GM23248 (cell line): ENCODE measurements at regions not wholly inside any gene's neighbourhood (a gene's known extent, or its start where the extent isn't known, plus 50 kb on each side); places are given as distances from the start of the nearest gene placed in this dataset.
A peak's percentile ranks its signal among the peaks of the same experiment; 100 is the strongest.

Experiments used
- DNase-seq: peaks from one replicate; pipeline ENCODE4 v3.0.0-alpha.2; 2015
- H2AFZ ChIP-seq: fragments of 200-600 bp; sonication (generic); 2 replicates; pipeline ENCODE4 v1.6.1; 2016; ENCODE audit warnings: antibody characterized with exemption
- H3F3A ChIP-seq: fragments of 200-600 bp; sonication (generic); 2 replicates; pipeline ENCODE4 v1.6.1; 2016; ENCODE audit warnings: mild to moderate bottlenecking, antibody characterized with exemption, mixed run types; ENCODE audit not compliant: insufficient read depth
- H3K27ac ChIP-seq: fragments of 200-600 bp; sonication (generic); 2 replicates; pipeline ENCODE4 v1.5.1; 2016; ENCODE audit warnings: mild to moderate bottlenecking
- H3K27me3 ChIP-seq: fragments of 200-600 bp; sonication (generic); replicated peaks from 2 replicates; pipeline ENCODE4 v1.6.1; 2016; ENCODE audit warnings: mild to moderate bottlenecking; ENCODE audit not compliant: insufficient read depth
- H3K36me3 ChIP-seq: fragments of 200-600 bp; sonication (generic); 2 replicates; pipeline ENCODE4 v1.6.1; 2016; ENCODE audit warnings: low read depth, mild to moderate bottlenecking
- H3K4me1 ChIP-seq: fragments of 200-600 bp; sonication (generic); 2 replicates; pipeline ENCODE4 v1.6.1; 2016; ENCODE audit warnings: mild to moderate bottlenecking; ENCODE audit not compliant: insufficient read depth
- H3K4me2 ChIP-seq: fragments of 200-600 bp; sonication (generic); one replicate; pipeline ENCODE4 v1.6.1; 2016; ENCODE audit warnings: mild to moderate bottlenecking; ENCODE audit not compliant: unreplicated experiment
- H3K4me3 ChIP-seq: fragments of 200-600 bp; sonication (generic); 2 replicates; pipeline ENCODE4 v1.5.1; 2016; ENCODE audit warnings: mild to moderate bottlenecking
- H3K79me2 ChIP-seq: fragments of 200-600 bp; sonication (generic); 2 replicates; pipeline ENCODE4 v1.6.1; 2016; ENCODE audit warnings: mild to moderate bottlenecking; ENCODE audit not compliant: insufficient read depth
- H3K9ac ChIP-seq: fragments of 200-600 bp; sonication (generic); 2 replicates; pipeline ENCODE4 v1.6.1; 2016; ENCODE audit warnings: mild to moderate bottlenecking
- H3K9me2 ChIP-seq: fragments of 200-600 bp; sonication (generic); 2 replicates; pipeline ENCODE4 v1.6.1; 2016; ENCODE audit warnings: mixed run types, mild to moderate bottlenecking, moderate library complexity; ENCODE audit not compliant: insufficient read depth
- H3K9me3 ChIP-seq: fragments of 200-600 bp; sonication (generic); one replicate; pipeline ENCODE4 v1.6.1; 2017; ENCODE audit warnings: low read depth
- H4K20me1 ChIP-seq: fragments of 200-600 bp; sonication (generic); 2 replicates; pipeline ENCODE4 v1.6.0; 2016; ENCODE audit not compliant: insufficient read depth
- EZH2 ChIP-seq: fragments of 200-600 bp; sonication (generic); IDR thresholded peaks from 2 replicates; pipeline ENCODE4 v1.6.1; 2018; ENCODE audit warnings: antibody characterized with exemption, mild to moderate bottlenecking; ENCODE audit not compliant: insufficient read depth, poor library complexity, severe bottlenecking
- EZH2phosphoT487 ChIP-seq: fragments of 200-600 bp; sonication (generic); IDR thresholded peaks from 2 replicates; pipeline ENCODE4 v1.6.1; 2018; ENCODE audit warnings: antibody characterized with exemption, moderate library complexity, mild to moderate bottlenecking, low read depth; ENCODE audit not compliant: insufficient read depth
- WGBS, 2 experiments: methylation state at CpG; one replicate each; pipeline ENCODE4 v1.1.6; 2015 to 2017; ENCODE audit warnings: low lambda C conversion rate in 2 of 2, low coverage in 1 of 2; ENCODE audit errors: missing lambda C conversion rate in 2 of 2; 5-methylcytosine and 5-hydroxymethylcytosine counted together
- in situ Hi-C: fragments of 300-500 bp; cut with MboI; formaldehyde crosslinking; loops from 2 replicates; pipeline ENCODE4 v1.15.0; 2020

DNA sequence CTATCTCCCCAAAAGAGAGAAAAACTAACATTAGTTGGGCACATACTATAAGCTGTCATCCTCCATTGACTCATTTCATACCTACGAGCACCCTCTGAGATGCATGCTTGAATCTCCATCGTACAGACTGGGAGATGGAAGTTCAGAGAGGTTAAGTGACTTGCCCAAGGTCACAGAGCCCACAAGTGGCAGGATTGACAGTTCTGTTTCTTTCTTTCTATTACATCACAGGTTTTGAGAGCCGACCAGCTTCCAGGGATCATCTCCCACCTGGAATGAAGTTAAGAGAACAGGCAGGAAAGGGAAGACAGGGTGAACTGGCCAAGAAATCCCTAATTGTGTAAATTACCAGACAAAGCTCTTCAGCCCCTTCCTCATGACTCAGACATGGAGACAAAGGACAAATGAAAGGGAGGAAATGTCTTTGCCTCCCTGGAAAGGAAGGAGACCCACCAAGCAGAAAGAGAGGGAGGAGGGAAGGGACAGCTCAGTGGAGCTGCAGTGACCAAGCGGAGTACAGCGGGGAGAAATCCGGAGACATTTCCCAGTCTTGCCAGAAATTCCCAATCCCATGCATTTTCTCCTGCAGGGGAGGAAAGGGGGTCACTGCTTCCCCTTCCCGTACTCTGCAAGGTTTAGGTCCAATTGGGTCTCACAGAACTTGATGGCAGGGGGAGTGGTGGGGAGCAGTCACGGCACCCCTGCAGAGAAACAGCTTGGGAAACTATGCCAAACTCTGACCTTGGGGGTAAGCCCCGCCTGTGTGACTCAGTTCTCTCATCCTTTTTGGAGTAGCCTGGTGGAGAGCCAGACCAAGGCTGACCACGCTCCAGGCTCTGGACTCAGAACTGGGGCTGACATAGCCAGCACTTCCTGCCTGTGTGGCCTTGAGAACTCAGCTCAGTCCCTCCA is 154.3 kb downstream of the ANKRD60 start:
- Histone ChIP-seq H3K9me2 (no peaks in the 10 kb centered on the region), H3K27ac (peak overlapping the region; percentile 55), H3K4me2 (peak overlapping the region; percentile 49), H3K4me3 (no peak overlapping the region), H3K27me3 (no peaks in the 10 kb centered on the region), H3F3A (peaks cover 39% of the 10 kb centered on the region), H4K20me1 (no peaks in the 10 kb centered on the region), H3K4me1 (peaks cover 36% of the 10 kb centered on the region), H3K36me3 (no peaks in the 10 kb centered on the region), H3K9ac (peak overlapping the region; percentile 43), H3K79me2 (no peaks in the 10 kb centered on the region), H2AFZ (peak overlapping the region; percentile 64), H3K9me3 (no peaks in the 10 kb centered on the region)
- TF ChIP-seq EZH2 = no peak
- no peak for TF ChIP-seq EZH2phosphoT487
- WGBS, 2 experiments = 48% methylated on average over 10 of the region's 10 CpGs
- DNase-seq = peak; percentile 92
- in situ Hi-C loops = no loop called here

DNA sequence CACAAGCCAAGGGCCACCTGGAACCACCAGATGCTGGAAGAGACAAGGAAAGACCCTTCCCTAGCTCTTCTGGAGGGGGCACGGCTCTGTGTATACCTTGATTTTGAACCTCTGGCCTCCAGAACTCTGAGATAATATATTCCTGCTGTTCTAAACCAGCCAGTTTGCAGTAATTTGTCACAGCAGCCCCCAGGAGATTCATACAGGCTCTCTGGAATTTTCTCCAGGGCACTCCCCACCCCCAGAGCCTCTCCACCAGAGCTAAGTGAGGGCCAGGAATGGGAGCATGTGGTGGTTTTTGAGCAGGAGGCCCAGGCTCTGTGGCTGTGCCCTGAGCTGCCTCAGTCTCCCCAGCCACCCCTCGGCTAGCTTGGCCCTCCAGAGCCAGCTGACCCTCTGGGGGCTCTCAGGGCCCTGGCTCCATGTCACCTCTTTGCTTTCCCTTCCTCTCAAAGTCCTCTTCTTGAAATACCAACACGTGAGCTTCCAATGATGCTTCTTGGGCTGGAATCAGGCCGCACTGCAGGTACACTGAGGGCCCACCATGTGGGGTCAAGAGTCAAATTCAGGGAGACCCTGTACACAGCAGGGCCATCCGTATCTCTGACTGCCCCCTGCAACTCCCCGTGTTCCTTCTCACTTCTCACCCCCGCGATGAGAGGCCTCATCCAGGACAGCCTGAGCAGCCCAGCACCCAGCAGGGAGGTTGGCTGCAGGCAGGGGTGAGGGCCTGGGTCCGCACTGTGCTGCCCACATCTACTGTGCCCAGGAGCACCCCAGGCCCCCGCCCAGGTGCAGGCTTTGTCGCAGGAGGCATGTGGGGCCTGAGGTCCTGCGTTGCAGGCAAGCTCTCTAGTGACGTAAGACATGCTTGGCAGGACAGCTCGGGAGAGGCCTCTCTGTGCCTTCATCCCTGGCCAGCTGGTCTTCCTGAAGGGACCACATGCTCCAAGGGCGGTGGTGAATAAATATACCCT is 155.5 kb downstream of the ANKRD60 start:
- 86 to 88% methylated on average over 15 of the region's 15 CpGs for WGBS, 2 experiments

DNA sequence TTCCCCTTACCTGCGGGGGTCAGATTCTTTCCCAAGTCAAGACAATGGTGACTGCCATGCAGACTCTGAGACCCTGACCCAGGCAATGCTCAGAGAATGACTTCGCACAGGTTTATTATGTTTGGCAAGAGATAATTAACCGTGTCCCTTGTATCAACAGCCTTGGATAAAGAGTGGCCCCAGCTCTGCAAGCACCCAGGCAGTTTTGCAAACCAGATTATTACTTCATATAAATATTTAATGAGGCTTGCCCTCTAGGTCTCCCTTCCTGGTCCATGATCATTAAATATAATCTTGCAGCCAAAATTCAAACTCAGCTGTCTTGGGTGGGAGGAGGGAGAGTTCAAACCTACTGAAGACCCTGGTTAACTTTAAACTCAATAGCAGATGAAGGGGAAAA is 156.5 kb downstream of the ANKRD60 start:
- Histone ChIP-seq H3K4me2 (no peak overlapping the region), H3K4me3 (no peak overlapping the region), H3K4me1 (peaks cover 29% of the 10 kb centered on the region), H2AFZ (no peak overlapping the region), H3K27ac (no peak overlapping the region), H4K20me1 (no peaks in the 10 kb centered on the region), H3F3A (peaks cover 31% of the 10 kb centered on the region), H3K9ac (no peak overlapping the region), H3K9me3 (no peaks in the 10 kb centered on the region), H3K27me3 (no peaks in the 10 kb centered on the region), H3K9me2 (no peaks in the 10 kb centered on the region), H3K79me2 (no peaks in the 10 kb centered on the region), H3K36me3 (no peaks in the 10 kb centered on the region)
- TF ChIP-seq EZH2 (no peak), EZH2phosphoT487 (no peak)
- 93 to 97% methylated on average over 3 of the region's 3 CpGs for WGBS, 2 experiments
- in situ Hi-C loops = no loop called here
- no peak for DNase-seq

More for the DNA sequence above, 155.5 kb downstream of the ANKRD60 start:
- TF ChIP-seq EZH2 (no peak), EZH2phosphoT487 (no peak)
- Histone ChIP-seq H3K4me3 (no peak overlapping the region), H4K20me1 (no peaks in the 10 kb centered on the region), H3K9me2 (no peaks in the 10 kb centered on the region), H2AFZ (no peak overlapping the region), H3K4me1 (peaks cover 29% of the 10 kb centered on the region), H3K27me3 (no peaks in the 10 kb centered on the region), H3K36me3 (no peaks in the 10 kb centered on the region), H3F3A (peaks cover 37% of the 10 kb centered on the region), H3K4me2 (no peak overlapping the region), H3K27ac (no peak overlapping the region), H3K9ac (no peak overlapping the region), H3K9me3 (no peaks in the 10 kb centered on the region), H3K79me2 (no peaks in the 10 kb centered on the region)
- in situ Hi-C loops = no loop called here
- no peak for DNase-seq

DNA sequence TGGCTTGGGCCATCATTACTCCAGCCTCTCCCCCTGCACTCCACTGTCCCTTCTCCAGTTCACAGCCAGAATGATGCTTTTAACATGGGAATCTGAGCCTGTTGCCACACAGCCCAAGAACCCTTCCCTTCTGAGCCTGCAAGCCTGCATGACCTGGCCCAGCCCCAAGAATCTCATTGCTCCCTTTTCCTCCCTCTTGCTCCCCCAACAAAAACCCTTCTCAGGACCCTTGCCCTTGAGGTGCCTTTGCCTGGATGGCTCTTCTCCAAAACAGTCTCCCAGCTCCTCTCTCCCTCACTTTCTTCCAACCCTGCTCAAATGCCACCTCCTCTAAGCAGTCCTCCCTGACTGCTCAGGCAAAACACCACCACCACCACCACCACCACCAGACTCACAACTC is 157.2 kb downstream of the ANKRD60 start:
- Histone ChIP-seq H3K4me3 (no peak overlapping the region), H3K4me2 (no peak overlapping the region), H3K36me3 (no peaks in the 10 kb centered on the region), H3K27ac (no peak overlapping the region), H3K4me1 (peaks cover 23% of the 10 kb centered on the region), H2AFZ (no peak overlapping the region), H3K9me3 (no peaks in the 10 kb centered on the region), H3K9me2 (no peaks in the 10 kb centered on the region), H4K20me1 (no peaks in the 10 kb centered on the region), H3K27me3 (no peaks in the 10 kb centered on the region), H3K79me2 (no peaks in the 10 kb centered on the region), H3K9ac (no peak overlapping the region), H3F3A (peaks cover 26% of the 10 kb centered on the region)
- in situ Hi-C loops = no loop called here
- no peak for TF ChIP-seq EZH2phosphoT487
- TF ChIP-seq EZH2 = no peak
- no peak for DNase-seq
